ENCODE measurements at regions not wholly inside any gene's neighbourhood (a gene's known extent, or its start where the extent isn't known, plus 50 kb on each side); places are given as distances from the start of the nearest gene placed in this dataset.
A peak's percentile ranks its signal among the peaks of the same experiment; 100 is the strongest.
"Not testable (repeated sequence)": the region's sequence is repeated elsewhere in the genome, so short reads cannot be mapped to it uniquely, and the experiment has no call there.

- peaks cover 0 to 7% (median 0%) of the 10 kb centered on the region in 5 donors for H3K27me3 Mint-ChIP-seq
- H3K27ac Mint-ChIP-seq: no peak overlapping the region
- DNase-seq (no peak), ATAC-seq (no peak)
- H3K9me3 Mint-ChIP-seq: no peaks in the 10 kb centered on the region
- peaks cover 0 to 5% (median 4%) of the 10 kb centered on the region in 4 donors for H3K4me1 Mint-ChIP-seq
- POLR2A ChIA-PET: no interaction called here
- H3K36me3 Mint-ChIP-seq: peaks cover 0 to 1% (median 0%) of the 10 kb centered on the region in 3 donors
- no peak overlapping the region for H3K4me3 Mint-ChIP-seq
Measured at GRCh38 chr11:109059402-109059801, 362.6 kb upstream of the C11orf87 start.

- POLR2A ChIA-PET: no interaction called here
- ATAC-seq (no peak), DNase-seq (no peak)
- H3K36me3 Mint-ChIP-seq: no peaks in the 10 kb centered on the region
- no peak overlapping the region for H3K27ac Mint-ChIP-seq
- H3K4me1 Mint-ChIP-seq: peaks cover 7 to 24% (median 16%) of the 10 kb centered on the region in 4 donors
- no peak overlapping the region for H3K4me3 Mint-ChIP-seq
- H3K9me3 Mint-ChIP-seq: peaks cover 0 to 1% (median 0%) of the 10 kb centered on the region in 9 donors
- H3K27me3 Mint-ChIP-seq: peaks cover 0 to 7% (median 0%) of the 10 kb centered on the region in 5 donors
Measured at GRCh38 chr11:109061394-109061793, 360.6 kb upstream of the C11orf87 start.

- H3K9me3 Mint-ChIP-seq: peaks cover 0 to 1% (median 0%) of the 10 kb centered on the region in 9 donors
- ATAC-seq (no peak), DNase-seq (no peak)
- POLR2A ChIA-PET: no interaction called here
- H3K4me1 Mint-ChIP-seq: peaks cover 7 to 27% (median 16%) of the 10 kb centered on the region in 4 donors
- H3K27me3 Mint-ChIP-seq: peaks cover 0 to 7% (median 0%) of the 10 kb centered on the region in 5 donors
- H3K4me3 Mint-ChIP-seq: no peak overlapping the region
- H3K27ac Mint-ChIP-seq: no peak overlapping the region
- no peaks in the 10 kb centered on the region for H3K36me3 Mint-ChIP-seq
Measured at GRCh38 chr11:109062445-109062844, 359.5 kb upstream of the C11orf87 start.

GRCh38 chr11:109062871-109063270, 359.1 kb upstream of the C11orf87 start:
- Mint-ChIP-seq H3K36me3 (no peaks in the 10 kb centered on the region), H3K27me3 (peaks cover 0 to 7% (median 0%) of the 10 kb centered on the region in 5 donors), H3K9me3 (peaks cover 0 to 1% (median 0%) of the 10 kb centered on the region in 9 donors), H3K27ac (no peak overlapping the region), H3K4me1 (peaks cover 7 to 31% (median 17%) of the 10 kb centered on the region in 4 donors), H3K4me3 (no peak overlapping the region)
- DNase-seq (no peak), ATAC-seq (no peak)
- POLR2A ChIA-PET: no interaction called here

GRCh38 chr11:109064618-109065311, 357.2 kb upstream of the C11orf87 start:
- ATAC-seq (peak in 1 of 2 donors; percentile 25), DNase-seq (peak in 7 of 10 donors; percentile 11 to 62 (median 33))
- H3K27me3 Mint-ChIP-seq, H3K9me3 Mint-ChIP-seq, H3K36me3 Mint-ChIP-seq, POLR2A ChIA-PET: not testable (repeated sequence)
- peak overlapping the region in 1 of 10 donors; percentile 53 for H3K27ac Mint-ChIP-seq
- peaks cover 7 to 43% (median 23%) of the 10 kb centered on the region in 4 donors for H3K4me1 Mint-ChIP-seq
- H3K4me3 Mint-ChIP-seq: peak overlapping the region in 1 of 10 donors; percentile 23

- ATAC-seq: no peak
- Mint-ChIP-seq H3K36me3 (peaks cover 0 to 11% (median 2%) of the 10 kb centered on the region in 3 donors), H3K27me3 (peaks cover 0 to 3% (median 0%) of the 10 kb centered on the region in 5 donors), H3K4me3 (no peak overlapping the region), H3K9me3 (peaks cover 0 to 21% (median 11%) of the 10 kb centered on the region in 9 donors), H3K4me1 (peaks cover 1 to 20% (median 7%) of the 10 kb centered on the region in 4 donors), H3K27ac (no peak overlapping the region)
- POLR2A ChIA-PET: no interaction called here
- DNase-seq: no peak
Measured at GRCh38 chr11:109071262-109071661, 350.7 kb upstream of the C11orf87 start.

GRCh38 chr11:109071712-109072524, 350.1 kb upstream of the C11orf87 start:
- Mint-ChIP-seq H3K4me1 (peaks cover 1 to 18% (median 7%) of the 10 kb centered on the region in 4 donors), H3K9me3 (peaks cover 0 to 21% (median 11%) of the 10 kb centered on the region in 9 donors), H3K27me3 (peaks cover 0 to 3% (median 0%) of the 10 kb centered on the region in 5 donors), H3K4me3 (no peak overlapping the region), H3K27ac (no peak overlapping the region), H3K36me3 (peaks cover 0 to 11% (median 2%) of the 10 kb centered on the region in 3 donors)
- POLR2A ChIA-PET: no interaction called here
- no peak for ATAC-seq
- no peak for DNase-seq

- DNase-seq (no peak), ATAC-seq (no peak)
- Mint-ChIP-seq H3K27ac (peak overlapping the region in 1 of 10 donors; percentile 34), H3K4me3 (no peak overlapping the region), H3K27me3 (peaks cover 0 to 3% (median 0%) of the 10 kb centered on the region in 5 donors), H3K9me3 (peaks cover 0 to 21% (median 11%) of the 10 kb centered on the region in 9 donors), H3K36me3 (peaks cover 0 to 11% (median 2%) of the 10 kb centered on the region in 3 donors), H3K4me1 (peaks cover under 1 to 8% (median 2%) of the 10 kb centered on the region in 4 donors)
- POLR2A ChIA-PET: no interaction called here
Measured at GRCh38 chr11:109073032-109073822, 348.8 kb upstream of the C11orf87 start.

GRCh38 chr11:109075976-109076375, 346.0 kb upstream of the C11orf87 start:
- no peak overlapping the region for H3K27ac Mint-ChIP-seq
- no peak for DNase-seq
- peaks cover 0 to 1% (median 0%) of the 10 kb centered on the region in 4 donors for H3K4me1 Mint-ChIP-seq
- POLR2A ChIA-PET: no interaction called here
- no peak overlapping the region for H3K4me3 Mint-ChIP-seq
- peaks cover 0 to 3% (median 0%) of the 10 kb centered on the region in 5 donors for H3K27me3 Mint-ChIP-seq
- peaks cover 0 to 2% (median 0%) of the 10 kb centered on the region in 3 donors for H3K36me3 Mint-ChIP-seq
- peaks cover 0 to 11% (median under 1%) of the 10 kb centered on the region in 9 donors for H3K9me3 Mint-ChIP-seq
- ATAC-seq: no peak

- Mint-ChIP-seq H3K27ac (no peak overlapping the region), H3K27me3 (peaks cover 0 to 3% (median 0%) of the 10 kb centered on the region in 5 donors), H3K9me3 (peaks cover 0 to 8% (median 0%) of the 10 kb centered on the region in 9 donors), H3K4me3 (no peak overlapping the region), H3K4me1 (peaks cover 0 to 1% (median 0%) of the 10 kb centered on the region in 4 donors), H3K36me3 (no peaks in the 10 kb centered on the region)
- no peak for DNase-seq
- POLR2A ChIA-PET: no interaction called here
- ATAC-seq: no peak
Measured at GRCh38 chr11:109076870-109077269, 345.1 kb upstream of the C11orf87 start.

- H3K36me3 Mint-ChIP-seq: no peaks in the 10 kb centered on the region
- ATAC-seq (no peak), DNase-seq (no peak)
- POLR2A ChIA-PET: no interaction called here
- H3K4me1 Mint-ChIP-seq: peaks cover 0 to 1% (median 0%) of the 10 kb centered on the region in 4 donors
- peaks cover 0 to 3% (median 0%) of the 10 kb centered on the region in 5 donors for H3K27me3 Mint-ChIP-seq
- H3K27ac Mint-ChIP-seq: no peak overlapping the region
- no peak overlapping the region for H3K4me3 Mint-ChIP-seq
- peaks cover 0 to 8% (median 0%) of the 10 kb centered on the region in 9 donors for H3K9me3 Mint-ChIP-seq
Measured at GRCh38 chr11:109077291-109077920, 344.6 kb upstream of the C11orf87 start.
